CD4-positive, alpha-beta T cell treated with Interferon gamma for 1 hour (primary cell): ENCODE measurements at regions not wholly inside any gene's neighbourhood (a gene's known extent, or its start where the extent isn't known, plus 50 kb on each side); places are given as distances from the start of the nearest gene placed in this dataset.
"Not testable (repeated sequence)": the region's sequence is repeated elsewhere in the genome, so short reads cannot be mapped to it uniquely, and the experiment has no call there.

Source experiments
- DNase-seq: peaks from one replicate; pipeline ENCODE4 v3.0.0-alpha.2; 2020

DNA sequence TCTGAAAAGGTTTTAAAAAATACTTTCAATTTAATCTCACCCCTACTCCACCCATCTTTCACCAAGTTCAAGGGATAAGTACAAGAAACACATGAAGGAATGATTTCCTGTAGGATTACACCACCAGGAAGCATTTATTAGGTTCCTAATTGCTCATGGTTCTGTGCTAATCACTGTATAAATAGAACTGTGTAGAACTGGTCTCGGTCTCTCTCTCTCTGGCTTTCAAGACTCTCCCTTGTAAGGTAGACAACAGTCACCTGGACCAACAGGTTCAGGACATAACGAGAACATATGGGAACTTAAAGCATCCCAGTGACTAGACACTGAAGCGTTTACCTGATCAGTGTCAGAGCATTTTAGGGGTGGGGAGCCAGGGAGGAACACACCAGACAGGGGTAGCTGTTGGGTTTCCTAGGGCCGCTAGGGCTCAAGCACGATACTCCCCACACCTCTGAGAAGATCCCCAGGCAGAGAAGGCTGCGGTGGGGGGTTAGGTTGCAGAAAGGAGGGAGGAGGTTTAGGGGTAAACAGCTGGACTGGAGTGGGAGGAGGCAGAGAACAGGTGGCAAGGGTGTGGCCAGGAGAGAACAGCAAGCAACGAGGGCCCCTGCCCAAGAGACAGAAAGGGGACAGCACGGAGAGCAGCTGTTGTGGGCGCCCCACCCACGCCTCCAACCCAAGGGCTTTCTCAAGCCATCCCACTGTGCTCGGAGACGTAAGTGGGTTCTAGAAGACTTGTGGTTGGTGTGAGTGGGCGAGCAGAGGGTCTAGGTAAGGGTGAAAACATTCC, 52.5 kb upstream of the USP6NL start:
- peak; percentile 43 for DNase-seq

DNA sequence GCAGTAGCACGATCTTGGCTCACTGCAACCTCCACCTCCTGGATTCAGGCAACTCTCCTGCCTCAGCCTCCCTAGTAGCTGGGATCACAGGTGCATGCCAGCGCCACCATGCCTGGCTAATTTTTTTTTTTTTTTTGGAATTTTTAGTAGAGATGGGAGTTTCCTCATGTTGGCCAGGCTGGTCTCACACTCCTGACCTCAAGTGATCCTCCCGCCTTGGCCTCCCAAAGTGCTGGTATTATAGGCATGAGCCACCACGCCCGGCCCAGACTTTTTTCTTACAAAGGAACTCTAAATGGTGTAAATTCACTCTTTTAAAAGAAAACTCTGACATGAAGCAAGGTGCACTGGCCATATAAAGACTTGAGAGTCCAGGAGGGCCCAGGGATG, 51.7 kb upstream of the USP6NL start:
- DNase-seq: not testable (repeated sequence)

DNA sequence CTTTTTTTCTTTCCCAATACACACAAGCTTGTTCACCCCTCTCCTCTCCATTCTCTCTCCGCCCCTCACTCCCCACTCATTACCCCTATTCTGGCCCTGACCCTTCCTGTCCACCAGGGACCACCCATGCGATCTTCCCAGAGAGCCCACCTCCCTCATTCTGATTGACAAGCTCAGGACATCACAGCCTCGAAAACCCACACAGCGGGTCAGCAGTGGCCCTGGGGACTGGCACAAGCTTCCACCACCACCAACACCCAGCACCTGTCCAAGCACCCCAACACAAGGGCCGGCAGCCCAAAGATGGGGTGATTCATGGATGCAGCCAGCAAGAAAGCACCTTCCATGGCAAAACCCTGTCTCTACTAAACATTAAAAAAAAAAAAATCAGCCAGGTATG, 50.0 kb upstream of the USP6NL start:
- DNase-seq: no peak
